ENCODE measurements at regions not wholly inside any gene's neighbourhood (a gene's known extent, or its start where the extent isn't known, plus 50 kb on each side); places are given as distances from the start of the nearest gene placed in this dataset.

- 93% methylated on average over 1 of the region's 1 CpG for WGBS
- Histone ChIP-seq H3K9ac (ENCODE audit: low read depth, low read length) (no peak overlapping the region), H3K27ac (ENCODE audit: low read depth, low read length) (no peak overlapping the region)
These were observed 279.5 kb upstream of the MYOCD start for GRCh38 chr17:12386225-12386624.

GRCh38 chr17:12388226-12388625 is 277.5 kb upstream of the MYOCD start:
- Histone ChIP-seq H3K27me3 (ENCODE audit: insufficient read depth, low read length) (no peaks in the 10 kb centered on the region), H3K36me3 (ENCODE audit: insufficient read depth, low read length) (no peaks in the 10 kb centered on the region), H3K4me3 (ENCODE audit: low read length) (no peak overlapping the region), H3K9me3 (ENCODE audit: insufficient read depth, low read depth, low read length) (no peaks in the 10 kb centered on the region), H3K9ac (ENCODE audit: low read depth, low read length) (no peak overlapping the region), H3K4me1 (ENCODE audit: insufficient read depth, low read length) (no peaks in the 10 kb centered on the region), H3K27ac (ENCODE audit: low read depth, low read length) (no peak overlapping the region)
- WGBS: 95% methylated on average over 3 of the region's 3 CpGs

More at GRCh38 chr17:12386225-12386624, 279.5 kb upstream of the MYOCD start:
- H3K27me3 ChIP-seq (ENCODE audit: insufficient read depth, low read length): no peaks in the 10 kb centered on the region
- no peaks in the 10 kb centered on the region for H3K4me1 ChIP-seq (ENCODE audit: insufficient read depth, low read length)
- no peaks in the 10 kb centered on the region for H3K9me3 ChIP-seq (ENCODE audit: insufficient read depth, low read depth, low read length)
- H3K4me3 ChIP-seq (ENCODE audit: low read length): no peak overlapping the region
- H3K36me3 ChIP-seq (ENCODE audit: insufficient read depth, low read length): no peaks in the 10 kb centered on the region

GRCh38 chr17:12389421-12389820 is 276.3 kb upstream of the MYOCD start:
- WGBS: 94% methylated on average over 2 of the region's 2 CpGs
- no peak overlapping the region for H3K9ac ChIP-seq (ENCODE audit: low read depth, low read length)
- no peaks in the 10 kb centered on the region for H3K4me1 ChIP-seq (ENCODE audit: insufficient read depth, low read length)
- no peaks in the 10 kb centered on the region for H3K9me3 ChIP-seq (ENCODE audit: insufficient read depth, low read depth, low read length)
- H3K4me3 ChIP-seq (ENCODE audit: low read length): no peak overlapping the region
- H3K27ac ChIP-seq (ENCODE audit: low read depth, low read length): no peak overlapping the region
- H3K36me3 ChIP-seq (ENCODE audit: insufficient read depth, low read length): no peaks in the 10 kb centered on the region
- H3K27me3 ChIP-seq (ENCODE audit: insufficient read depth, low read length): no peaks in the 10 kb centered on the region

GRCh38 chr17:12390631-12391030 is 275.1 kb upstream of the MYOCD start:
- Histone ChIP-seq H3K27me3 (ENCODE audit: insufficient read depth, low read length) (no peaks in the 10 kb centered on the region), H3K36me3 (ENCODE audit: insufficient read depth, low read length) (no peaks in the 10 kb centered on the region), H3K9ac (ENCODE audit: low read depth, low read length) (no peak overlapping the region), H3K4me3 (ENCODE audit: low read length) (no peak overlapping the region), H3K4me1 (ENCODE audit: insufficient read depth, low read length) (no peaks in the 10 kb centered on the region), H3K9me3 (ENCODE audit: insufficient read depth, low read depth, low read length) (no peaks in the 10 kb centered on the region), H3K27ac (ENCODE audit: low read depth, low read length) (no peak overlapping the region)
- WGBS: 93% methylated on average over 4 of the region's 4 CpGs

- no peak overlapping the region for H3K27ac ChIP-seq (ENCODE audit: low read depth, low read length)
- no peaks in the 10 kb centered on the region for H3K4me1 ChIP-seq (ENCODE audit: insufficient read depth, low read length)
- no peak overlapping the region for H3K9ac ChIP-seq (ENCODE audit: low read depth, low read length)
- 81% methylated on average over 3 of the region's 3 CpGs for WGBS
- no peaks in the 10 kb centered on the region for H3K27me3 ChIP-seq (ENCODE audit: insufficient read depth, low read length)
- H3K4me3 ChIP-seq (ENCODE audit: low read length): no peak overlapping the region
- no peaks in the 10 kb centered on the region for H3K36me3 ChIP-seq (ENCODE audit: insufficient read depth, low read length)
- H3K9me3 ChIP-seq (ENCODE audit: insufficient read depth, low read depth, low read length): no peaks in the 10 kb centered on the region
These were observed 274.2 kb upstream of the MYOCD start for GRCh38 chr17:12391468-12391867.

GRCh38 chr17:12395733-12396354 is 269.8 kb upstream of the MYOCD start:
- H3K9ac ChIP-seq (ENCODE audit: low read depth, low read length): no peak overlapping the region
- no peaks in the 10 kb centered on the region for H3K4me1 ChIP-seq (ENCODE audit: insufficient read depth, low read length)
- no peaks in the 10 kb centered on the region for H3K9me3 ChIP-seq (ENCODE audit: insufficient read depth, low read depth, low read length)
- H3K36me3 ChIP-seq (ENCODE audit: insufficient read depth, low read length): no peaks in the 10 kb centered on the region
- WGBS: 59% methylated on average over 5 of the region's 5 CpGs
- H3K27me3 ChIP-seq (ENCODE audit: insufficient read depth, low read length): no peaks in the 10 kb centered on the region
- no peak overlapping the region for H3K27ac ChIP-seq (ENCODE audit: low read depth, low read length)
- H3K4me3 ChIP-seq (ENCODE audit: low read length): no peak overlapping the region

- Histone ChIP-seq H3K27ac (ENCODE audit: low read depth, low read length) (no peak overlapping the region), H3K27me3 (ENCODE audit: insufficient read depth, low read length) (no peaks in the 10 kb centered on the region), H3K36me3 (ENCODE audit: insufficient read depth, low read length) (no peaks in the 10 kb centered on the region), H3K9ac (ENCODE audit: low read depth, low read length) (no peak overlapping the region), H3K9me3 (ENCODE audit: insufficient read depth, low read depth, low read length) (no peaks in the 10 kb centered on the region), H3K4me1 (ENCODE audit: insufficient read depth, low read length) (no peaks in the 10 kb centered on the region), H3K4me3 (ENCODE audit: low read length) (no peak overlapping the region)
- WGBS: 91% methylated on average over 8 of the region's 8 CpGs
These were observed 267.1 kb upstream of the MYOCD start for GRCh38 chr17:12398441-12399051.

GRCh38 chr17:12402963-12403622 is 262.6 kb upstream of the MYOCD start:
- Histone ChIP-seq H3K9ac (ENCODE audit: low read depth, low read length) (no peak overlapping the region), H3K4me1 (ENCODE audit: insufficient read depth, low read length) (peaks cover 6% of the 10 kb centered on the region; the same call in 1 of the 2 replicates), H3K27ac (ENCODE audit: low read depth, low read length) (no peak overlapping the region), H3K9me3 (ENCODE audit: insufficient read depth, low read depth, low read length) (no peaks in the 10 kb centered on the region), H3K36me3 (ENCODE audit: insufficient read depth, low read length) (no peaks in the 10 kb centered on the region), H3K4me3 (ENCODE audit: low read length) (no peak overlapping the region), H3K27me3 (ENCODE audit: insufficient read depth, low read length) (no peaks in the 10 kb centered on the region)
- WGBS: 86% methylated on average over 4 of the region's 5 CpGs

GRCh38 chr17:12403881-12404398 is 261.8 kb upstream of the MYOCD start:
- Histone ChIP-seq H3K36me3 (ENCODE audit: insufficient read depth, low read length) (no peaks in the 10 kb centered on the region), H3K27me3 (ENCODE audit: insufficient read depth, low read length) (no peaks in the 10 kb centered on the region), H3K4me1 (ENCODE audit: insufficient read depth, low read length) (peaks cover 6% of the 10 kb centered on the region; the same call in 1 of the 2 replicates), H3K27ac (ENCODE audit: low read depth, low read length) (no peak overlapping the region), H3K4me3 (ENCODE audit: low read length) (no peak overlapping the region), H3K9ac (ENCODE audit: low read depth, low read length) (no peak overlapping the region), H3K9me3 (ENCODE audit: insufficient read depth, low read depth, low read length) (no peaks in the 10 kb centered on the region)
- 72% methylated on average over 5 of the region's 5 CpGs for WGBS

- WGBS: 77% methylated on average over 5 of the region's 5 CpGs
- Histone ChIP-seq H3K27ac (ENCODE audit: low read depth, low read length) (no peak overlapping the region), H3K27me3 (ENCODE audit: insufficient read depth, low read length) (no peaks in the 10 kb centered on the region), H3K36me3 (ENCODE audit: insufficient read depth, low read length) (no peaks in the 10 kb centered on the region), H3K9me3 (ENCODE audit: insufficient read depth, low read depth, low read length) (no peaks in the 10 kb centered on the region), H3K4me1 (ENCODE audit: insufficient read depth, low read length) (peaks cover 6% of the 10 kb centered on the region; the same call in 1 of the 2 replicates), H3K9ac (ENCODE audit: low read depth, low read length) (no peak overlapping the region), H3K4me3 (ENCODE audit: low read length) (no peak overlapping the region)
These were observed 259.0 kb upstream of the MYOCD start for GRCh38 chr17:12406623-12407215.

Measured in HUES64 (cell line).